HUES64 (cell line): ENCODE measurements at regions not wholly inside any gene's neighbourhood (a gene's known extent, or its start where the extent isn't known, plus 50 kb on each side); places are given as distances from the start of the nearest gene placed in this dataset.

Experiments used
- H3K27ac ChIP-seq: 2 replicates; pipeline ENCODE4 v1.7.0; 2013; ENCODE audit warnings: low read depth, low read length, inconsistent platforms
- H3K27me3 ChIP-seq: 2 replicates; pipeline ENCODE4 v1.6.1; 2013; ENCODE audit warnings: mild to moderate bottlenecking, low read length; ENCODE audit not compliant: insufficient read depth
- H3K36me3 ChIP-seq: 2 replicates; pipeline ENCODE4 v1.6.1; 2013; ENCODE audit warnings: mild to moderate bottlenecking, low read length; ENCODE audit not compliant: insufficient read depth
- H3K4me1 ChIP-seq: 2 replicates; pipeline ENCODE4 v1.6.1; 2013; ENCODE audit warnings: mild to moderate bottlenecking, low read length, moderate library complexity; ENCODE audit not compliant: insufficient read depth
- H3K4me3 ChIP-seq: 2 replicates; pipeline ENCODE4 v1.5.1; 2013; ENCODE audit warnings: mild to moderate bottlenecking, low read length, moderate library complexity
- H3K9ac ChIP-seq: 2 replicates; pipeline ENCODE4 v1.6.1; 2013; ENCODE audit warnings: mild to moderate bottlenecking, low read depth, low read length
- H3K9me3 ChIP-seq: 2 replicates; pipeline ENCODE4 v1.6.1; 2013; ENCODE audit warnings: low read depth, low read length; ENCODE audit not compliant: insufficient read depth
- WGBS: fragments of 150-250, 120-280 bp; methylation state at CpG from one replicate; pipeline ENCODE4 v1.1.7; 2013; ENCODE audit warnings: missing lambda C conversion rate; 5-methylcytosine and 5-hydroxymethylcytosine counted together

DNA sequence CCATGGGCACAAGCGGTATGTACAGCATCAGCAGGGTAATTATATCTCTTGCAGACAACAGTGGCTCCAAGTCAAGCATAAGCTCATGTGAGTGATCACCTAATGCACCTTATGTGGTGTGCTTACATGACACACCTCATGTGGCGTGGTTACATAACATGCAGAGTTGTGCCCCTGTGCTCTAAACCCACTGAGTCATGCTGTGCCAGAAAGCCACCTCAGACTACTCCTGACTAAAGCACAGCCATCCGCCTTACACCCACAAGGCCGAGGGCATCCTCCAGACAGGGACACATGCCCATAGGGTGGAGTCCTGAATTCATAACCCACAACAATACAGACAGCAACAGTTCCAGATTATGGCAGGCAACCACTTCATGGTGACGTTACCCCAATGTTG lies 163.7 kb upstream of the SLC30A5 start:
- H3K9me3 ChIP-seq, result peaks cover 54% of the 10 kb centered on the region

DNA sequence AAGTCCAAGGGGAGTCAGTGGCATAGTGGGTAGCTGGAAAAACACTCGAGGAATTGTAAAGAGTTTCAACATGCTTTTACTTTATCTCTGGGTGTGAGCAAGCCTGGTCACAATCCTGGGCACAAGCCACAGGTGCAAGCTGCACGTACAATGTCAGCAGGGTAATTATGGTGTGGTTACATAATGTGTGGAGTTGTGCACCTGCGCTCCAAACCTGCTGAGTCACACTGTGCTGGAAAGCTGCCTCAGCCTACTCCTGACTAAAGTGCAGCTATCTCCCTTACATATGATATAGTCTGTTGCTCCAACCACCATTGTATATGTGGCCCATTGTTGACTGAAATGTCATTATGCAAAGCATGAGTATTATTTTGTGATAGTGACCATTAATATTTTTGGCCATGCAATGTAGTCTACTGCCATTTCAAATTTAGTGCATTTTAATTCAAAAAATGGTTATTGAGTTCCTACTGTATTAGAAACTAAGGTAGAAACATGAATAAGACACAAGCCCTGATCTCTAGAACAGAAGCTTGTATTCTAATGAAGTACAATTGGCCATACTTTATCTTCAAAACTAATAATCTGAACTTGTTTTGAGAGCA lies 160.9 kb upstream of the SLC30A5 start:
- H3K4me3 ChIP-seq, result no peak overlapping the region
- H3K4me1 ChIP-seq, result no peaks in the 10 kb centered on the region
- peaks cover 51% of the 10 kb centered on the region for H3K9me3 ChIP-seq

More for the DNA sequence above, 163.7 kb upstream of the SLC30A5 start:
- WGBS, result 95% methylated on average over 5 of the region's 5 CpGs
- Histone ChIP-seq H3K4me1 (peaks cover 1% of the 10 kb centered on the region), H3K9ac (no peak overlapping the region), H3K36me3 (no peaks in the 10 kb centered on the region), H3K4me3 (no peak overlapping the region), H3K27ac (no peak overlapping the region), H3K27me3 (no peaks in the 10 kb centered on the region)

DNA sequence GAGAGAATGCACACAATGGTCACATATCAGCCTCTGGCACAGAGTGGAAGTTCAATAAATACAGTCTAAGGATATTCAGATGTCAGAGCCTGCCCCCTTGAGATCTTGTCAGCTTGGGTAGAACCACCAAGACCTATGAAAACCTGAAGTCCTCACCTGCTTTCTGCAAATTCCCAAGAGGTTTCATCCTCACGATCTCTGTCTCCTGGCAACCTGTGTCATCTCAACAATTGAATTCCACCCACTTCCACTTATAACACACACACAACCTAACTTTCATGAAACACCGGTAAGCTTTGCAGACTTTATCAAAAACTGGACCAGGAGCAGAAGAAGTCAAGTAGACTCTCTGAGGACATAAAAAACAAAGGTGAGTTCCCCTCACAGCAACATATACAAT lies 151.6 kb upstream of the SLC30A5 start:
- 95% methylated on average over 2 of the region's 2 CpGs for WGBS
- Histone ChIP-seq H3K27me3 (no peaks in the 10 kb centered on the region), H3K4me1 (no peaks in the 10 kb centered on the region), H3K27ac (no peak overlapping the region), H3K4me3 (no peak overlapping the region), H3K36me3 (no peaks in the 10 kb centered on the region), H3K9ac (no peak overlapping the region), H3K9me3 (peaks cover 7% of the 10 kb centered on the region; the same call in 1 of the 2 replicates)

More for the DNA sequence above, 160.9 kb upstream of the SLC30A5 start:
- Histone ChIP-seq H3K27ac (no peak overlapping the region), H3K9ac (no peak overlapping the region), H3K36me3 (no peaks in the 10 kb centered on the region), H3K27me3 (no peaks in the 10 kb centered on the region)
- 98% methylated on average over 3 of the region's 3 CpGs for WGBS

DNA sequence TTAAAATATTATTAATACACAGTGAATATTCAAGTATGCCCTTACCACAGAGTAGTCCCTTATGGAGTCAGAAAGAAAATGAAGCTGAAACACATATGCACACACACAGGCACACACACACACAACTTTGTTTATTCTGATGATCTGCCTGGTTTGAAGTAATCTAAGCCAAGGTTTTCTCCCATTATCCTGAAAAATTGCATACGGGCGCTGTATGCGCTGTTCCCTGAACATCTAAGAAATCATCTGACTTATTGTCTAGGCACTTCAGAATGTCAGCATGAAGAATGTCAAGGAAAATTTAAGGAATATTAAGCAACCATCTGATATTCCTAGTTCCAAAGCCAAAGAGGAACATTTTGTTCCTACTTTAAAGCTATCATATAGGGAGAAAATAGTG lies 147.1 kb upstream of the SLC30A5 start:
- 91% methylated on average over 3 of the region's 3 CpGs for WGBS
- H3K36me3 ChIP-seq, result no peaks in the 10 kb centered on the region

DNA sequence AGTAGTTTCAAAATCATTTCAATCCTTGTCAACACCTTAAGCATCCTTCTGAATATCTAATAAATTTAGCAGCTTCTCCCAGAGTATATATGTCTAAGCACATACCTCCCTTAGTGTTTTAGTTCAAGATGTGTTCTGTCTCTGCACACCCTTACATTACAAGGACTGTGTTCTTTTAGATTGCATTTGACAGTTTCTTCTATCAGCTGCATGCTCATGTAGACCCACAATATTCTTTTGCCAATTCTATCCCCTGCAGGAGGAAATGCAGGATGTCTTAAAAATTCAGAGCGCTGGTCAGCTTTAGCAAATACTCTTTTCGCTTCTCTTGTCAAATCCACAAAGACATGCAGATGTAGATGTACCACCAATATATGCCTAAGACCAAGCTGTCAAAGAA lies 145.8 kb upstream of the SLC30A5 start:
- Histone ChIP-seq H3K36me3 (no peaks in the 10 kb centered on the region), H3K4me3 (no peak overlapping the region), H3K9ac (no peak overlapping the region), H3K4me1 (no peaks in the 10 kb centered on the region), H3K9me3 (no peaks in the 10 kb centered on the region), H3K27me3 (no peaks in the 10 kb centered on the region), H3K27ac (no peak overlapping the region)
- WGBS, result 98% methylated on average over 2 of the region's 2 CpGs

More for the DNA sequence above, 147.1 kb upstream of the SLC30A5 start:
- no peaks in the 10 kb centered on the region for H3K4me1 ChIP-seq
- no peak overlapping the region for H3K4me3 ChIP-seq
- no peak overlapping the region for H3K27ac ChIP-seq
- H3K27me3 ChIP-seq, result no peaks in the 10 kb centered on the region
- no peak overlapping the region for H3K9ac ChIP-seq
- no peaks in the 10 kb centered on the region for H3K9me3 ChIP-seq

DNA sequence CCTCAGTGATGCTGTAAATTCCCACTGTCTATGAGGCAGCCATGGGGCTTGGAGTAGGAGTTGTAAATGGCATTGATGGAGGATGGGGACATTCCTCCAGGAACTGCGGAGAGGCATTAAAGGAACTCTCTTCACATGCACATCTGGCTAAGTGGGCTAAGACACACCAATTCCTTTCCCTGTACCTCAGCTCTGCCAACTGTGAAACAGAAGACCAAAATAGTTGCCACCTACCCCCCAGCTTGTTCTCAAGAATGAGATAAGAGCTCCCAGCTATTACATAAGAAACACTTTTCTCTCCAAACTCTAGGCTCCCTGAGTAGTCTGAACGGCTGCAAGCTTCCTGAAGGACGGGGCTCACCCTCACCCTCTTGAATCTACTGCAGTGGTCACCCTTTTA lies 144.6 kb upstream of the SLC30A5 start:
- Histone ChIP-seq H3K4me3 (no peak overlapping the region), H3K9me3 (no peaks in the 10 kb centered on the region), H3K27me3 (no peaks in the 10 kb centered on the region), H3K9ac (no peak overlapping the region), H3K36me3 (no peaks in the 10 kb centered on the region), H3K27ac (no peak overlapping the region), H3K4me1 (no peaks in the 10 kb centered on the region)
- WGBS, result 80% methylated on average over 3 of the region's 3 CpGs

DNA sequence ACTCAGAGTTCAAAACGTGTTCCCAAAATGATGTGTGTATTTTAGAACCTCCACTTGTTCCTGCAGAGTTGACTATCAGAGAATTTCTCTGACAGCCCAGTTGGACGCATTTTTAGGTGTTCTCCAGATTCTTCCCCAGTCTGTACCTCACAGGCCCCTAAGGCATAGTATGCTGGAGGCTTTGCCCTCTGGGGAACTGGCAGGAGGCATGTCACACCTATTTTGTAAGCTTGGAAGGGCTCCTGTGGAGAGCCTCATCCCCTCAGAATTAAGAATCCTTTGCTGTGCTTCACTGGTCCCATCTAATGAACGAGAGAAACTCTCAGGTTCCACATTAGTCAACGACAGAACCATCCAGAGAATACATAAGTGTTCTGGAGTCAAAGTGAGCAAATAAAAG lies 144.1 kb upstream of the SLC30A5 start:
- H3K4me1 ChIP-seq, result no peaks in the 10 kb centered on the region
- H3K9ac ChIP-seq, result no peak overlapping the region
- WGBS, result 70% methylated on average over 3 of the region's 4 CpGs
- H3K9me3 ChIP-seq, result no peaks in the 10 kb centered on the region
- no peak overlapping the region for H3K4me3 ChIP-seq
- H3K27me3 ChIP-seq, result no peaks in the 10 kb centered on the region
- H3K27ac ChIP-seq, result no peak overlapping the region
- H3K36me3 ChIP-seq, result no peaks in the 10 kb centered on the region

DNA sequence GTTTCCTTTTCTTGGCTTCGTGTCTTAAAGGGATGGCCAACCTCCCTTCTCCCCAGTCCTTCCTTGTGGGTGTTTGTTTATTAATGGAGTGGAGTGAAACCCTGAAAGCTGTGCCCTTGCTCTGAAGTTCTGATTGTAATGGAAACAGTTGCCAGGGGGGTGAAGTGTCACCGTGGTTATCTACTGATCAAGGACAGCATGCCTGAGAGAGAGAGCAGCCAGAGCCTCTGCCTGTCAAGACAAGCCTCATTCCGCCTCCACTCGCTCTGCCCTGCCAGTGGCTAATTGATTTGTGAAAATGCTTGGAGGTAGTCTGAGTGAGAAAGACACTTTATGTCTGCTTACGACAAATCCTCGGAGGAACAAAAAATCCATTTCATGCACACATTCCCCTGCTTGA lies 143.7 kb upstream of the SLC30A5 start:
- H3K9ac ChIP-seq, result no peak overlapping the region
- no peaks in the 10 kb centered on the region for H3K4me1 ChIP-seq
- H3K27me3 ChIP-seq, result no peaks in the 10 kb centered on the region
- 84% methylated on average over 6 of the region's 6 CpGs for WGBS
- no peaks in the 10 kb centered on the region for H3K36me3 ChIP-seq
- H3K27ac ChIP-seq, result no peak overlapping the region
- H3K9me3 ChIP-seq, result no peaks in the 10 kb centered on the region
- H3K4me3 ChIP-seq, result no peak overlapping the region

DNA sequence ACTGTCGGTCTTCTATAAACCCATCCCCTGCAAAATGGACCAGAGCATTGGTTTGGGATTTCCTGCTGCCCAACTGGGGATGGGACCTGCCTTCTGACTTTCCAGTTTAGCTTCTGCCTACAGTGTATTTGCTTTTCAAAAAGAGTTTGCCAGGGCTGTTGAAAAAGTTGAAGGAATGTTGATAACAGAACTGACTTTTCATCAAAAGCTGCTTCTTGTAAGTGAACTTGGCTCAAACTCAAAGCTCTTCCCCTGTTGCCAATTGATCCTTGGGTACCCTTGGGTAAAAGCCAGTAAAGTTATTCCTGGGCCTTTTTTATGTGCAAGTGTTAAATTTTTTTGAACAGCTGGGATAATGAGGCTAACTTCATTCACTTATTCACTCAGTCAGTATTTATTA lies 142.9 kb upstream of the SLC30A5 start:
- no peaks in the 10 kb centered on the region for H3K27me3 ChIP-seq
- H3K4me3 ChIP-seq, result no peak overlapping the region
- H3K9ac ChIP-seq, result no peak overlapping the region
- H3K4me1 ChIP-seq, result no peaks in the 10 kb centered on the region
- WGBS, result 94% methylated on average over 1 of the region's 1 CpG
- no peaks in the 10 kb centered on the region for H3K36me3 ChIP-seq
- no peaks in the 10 kb centered on the region for H3K9me3 ChIP-seq
- H3K27ac ChIP-seq, result no peak overlapping the region

DNA sequence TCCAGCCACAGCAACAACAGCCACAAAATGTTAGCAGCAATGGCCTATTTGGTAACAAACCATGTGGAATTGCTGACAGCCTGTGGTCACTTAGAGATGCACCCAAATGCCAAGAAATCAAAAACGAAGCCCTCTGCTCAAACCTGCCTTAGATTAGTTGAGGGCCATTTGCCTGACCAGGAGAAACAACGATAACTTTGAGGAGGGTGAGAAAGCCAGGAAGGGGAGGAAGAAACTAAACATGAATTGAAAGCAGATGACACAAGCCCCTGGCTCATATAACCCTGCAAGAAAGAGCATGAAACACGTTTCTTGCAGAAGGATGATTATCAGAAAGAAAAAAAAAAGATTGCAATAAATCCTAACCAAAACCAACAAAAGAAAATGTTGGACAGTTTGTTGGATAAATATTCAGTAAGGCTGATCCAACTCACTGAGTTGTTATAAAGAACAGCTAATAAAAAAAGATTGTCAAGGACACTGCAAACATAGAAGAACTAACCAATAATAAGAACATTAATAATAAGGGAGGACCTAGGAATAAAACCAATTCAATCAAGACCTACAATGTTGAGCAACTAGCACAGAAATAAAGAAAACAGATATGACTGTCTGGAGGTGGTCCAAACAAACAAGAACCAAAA lies 140.5 kb upstream of the SLC30A5 start:
- H3K4me1 ChIP-seq, result no peaks in the 10 kb centered on the region
- 86% methylated on average over 2 of the region's 3 CpGs for WGBS
- no peaks in the 10 kb centered on the region for H3K36me3 ChIP-seq
- no peak overlapping the region for H3K4me3 ChIP-seq
- no peaks in the 10 kb centered on the region for H3K27me3 ChIP-seq
- H3K27ac ChIP-seq, result no peak overlapping the region
- H3K9me3 ChIP-seq, result no peaks in the 10 kb centered on the region
- no peak overlapping the region for H3K9ac ChIP-seq

DNA sequence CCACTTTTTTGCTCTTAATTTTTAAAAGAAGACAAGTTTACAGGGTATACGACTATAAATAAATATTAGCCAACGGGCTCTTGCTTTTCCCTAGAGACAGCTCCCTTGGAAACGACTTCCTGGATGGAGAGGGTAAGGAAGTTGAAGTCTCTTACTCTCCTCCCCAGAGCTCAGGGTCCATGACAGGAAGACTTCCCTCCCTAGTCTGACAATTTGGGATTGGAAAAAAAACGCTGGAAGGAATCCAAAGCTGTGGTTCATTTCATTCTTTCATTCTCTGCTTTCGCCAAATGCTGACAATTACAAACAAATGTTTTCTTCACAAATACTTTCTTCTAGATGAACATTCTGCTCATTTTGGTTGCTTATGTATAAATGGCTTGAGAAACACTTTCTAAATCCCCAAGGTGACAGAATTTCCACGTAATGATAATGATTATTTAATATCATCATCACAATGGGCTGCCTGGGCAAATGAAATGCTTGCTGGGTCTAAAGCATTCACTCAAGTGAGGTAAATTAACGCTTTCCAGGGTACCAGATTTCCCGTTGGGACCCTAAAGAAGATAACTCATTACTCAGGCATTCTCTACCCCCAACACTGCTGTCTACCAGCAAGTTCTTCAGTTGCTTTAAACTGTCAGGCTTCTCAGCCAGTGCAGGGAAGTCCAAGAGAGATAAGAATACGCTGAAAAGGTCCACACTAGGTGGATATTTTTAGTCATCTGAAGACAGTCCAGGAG lies 139.8 kb upstream of the SLC30A5 start:
- H3K9me3 ChIP-seq, result no peaks in the 10 kb centered on the region
- no peak overlapping the region for H3K9ac ChIP-seq
- 81% methylated on average over 8 of the region's 9 CpGs for WGBS
- no peak overlapping the region for H3K4me3 ChIP-seq
- no peaks in the 10 kb centered on the region for H3K36me3 ChIP-seq
- no peaks in the 10 kb centered on the region for H3K4me1 ChIP-seq
- H3K27ac ChIP-seq, result no peak overlapping the region
- H3K27me3 ChIP-seq, result no peaks in the 10 kb centered on the region
